A549 (cell line): ENCODE measurements at regions not wholly inside any gene's neighbourhood (a gene's known extent, or its start where the extent isn't known, plus 50 kb on each side); places are given as distances from the start of the nearest gene placed in this dataset.
"Not testable (repeated sequence)": the region's sequence is repeated elsewhere in the genome, so short reads cannot be mapped to it uniquely, and the experiment has no call there.

Experiments
- CTCF ChIP-seq: fragments of >200 bp; sonication (Bioruptor Twin); formaldehyde crosslinking; IDR thresholded peaks from 3 replicates; pipeline ENCODE4 v1.5.1; 2016
- EP300 ChIP-seq, 2 experiments: fragments of >200 bp; sonication (Bioruptor Twin); formaldehyde crosslinking; IDR thresholded peaks; 2 replicates in 1 of 2; 3 replicates in 1 of 2; pipeline ENCODE4 v1.6.1; 2016 to 2017
- POLR2A ChIP-seq: IDR thresholded peaks from 2 replicates; pipeline ENCODE4 v1.6.1; 2012; ENCODE audit warnings: mild to moderate bottlenecking, low read length
- RAD21 ChIP-seq, 2 experiments: fragments of >200 bp in 1 of 2; sonication (Bioruptor Twin) in 1 of 2; formaldehyde crosslinking in 1 of 2; IDR thresholded peaks in 1 of 2; conservative IDR thresholded peaks in 1 of 2; 2 replicates in 1 of 2; 3 replicates in 1 of 2; pipeline ENCODE4 v1.6.1; 2012 to 2018; ENCODE audit warnings: inconsistent platforms in 1 of 2
- REST ChIP-seq: fragments of 200-600 bp; sonication (generic); IDR thresholded peaks from 2 replicates; pipeline ENCODE4 v1.6.1; 2016; ENCODE audit warnings: antibody characterized with exemption, mild to moderate bottlenecking, moderate library complexity
- SREBF2 ChIP-seq: fragments of 450-650 bp; IDR thresholded peaks from 2 replicates; pipeline ENCODE4 v1.6.1; 2014; ENCODE audit warnings: mild to moderate bottlenecking, moderate library complexity
- USF2 ChIP-seq: fragments of 450-650 bp; IDR thresholded peaks from 2 replicates; pipeline ENCODE4 v1.6.1; 2014; ENCODE audit warnings: antibody characterized with exemption

GRCh38 chr2:188036786-188037185 lies 254.9 kb upstream of the GULP1 start:
- not testable (repeated sequence) for TF ChIP-seq USF2; SREBF2; RAD21 (conservative IDR thresholded peaks at IDR 0.05 in 1 of 2, IDR thresholded peaks at IDR 0.05 in 1 of 2); POLR2A; REST; CTCF; EP300 (IDR thresholded peaks at IDR 0.05)
